Fibroblast of the conjunctiva (primary cell): ENCODE measurements at regions not wholly inside any gene's neighbourhood (a gene's known extent, or its start where the extent isn't known, plus 50 kb on each side); places are given as distances from the start of the nearest gene placed in this dataset.

Experiments used
- DNase-seq: peaks from one replicate; pipeline ENCODE4 v3.0.0-alpha.2; 2010; ENCODE audit warnings: low read depth

DNA sequence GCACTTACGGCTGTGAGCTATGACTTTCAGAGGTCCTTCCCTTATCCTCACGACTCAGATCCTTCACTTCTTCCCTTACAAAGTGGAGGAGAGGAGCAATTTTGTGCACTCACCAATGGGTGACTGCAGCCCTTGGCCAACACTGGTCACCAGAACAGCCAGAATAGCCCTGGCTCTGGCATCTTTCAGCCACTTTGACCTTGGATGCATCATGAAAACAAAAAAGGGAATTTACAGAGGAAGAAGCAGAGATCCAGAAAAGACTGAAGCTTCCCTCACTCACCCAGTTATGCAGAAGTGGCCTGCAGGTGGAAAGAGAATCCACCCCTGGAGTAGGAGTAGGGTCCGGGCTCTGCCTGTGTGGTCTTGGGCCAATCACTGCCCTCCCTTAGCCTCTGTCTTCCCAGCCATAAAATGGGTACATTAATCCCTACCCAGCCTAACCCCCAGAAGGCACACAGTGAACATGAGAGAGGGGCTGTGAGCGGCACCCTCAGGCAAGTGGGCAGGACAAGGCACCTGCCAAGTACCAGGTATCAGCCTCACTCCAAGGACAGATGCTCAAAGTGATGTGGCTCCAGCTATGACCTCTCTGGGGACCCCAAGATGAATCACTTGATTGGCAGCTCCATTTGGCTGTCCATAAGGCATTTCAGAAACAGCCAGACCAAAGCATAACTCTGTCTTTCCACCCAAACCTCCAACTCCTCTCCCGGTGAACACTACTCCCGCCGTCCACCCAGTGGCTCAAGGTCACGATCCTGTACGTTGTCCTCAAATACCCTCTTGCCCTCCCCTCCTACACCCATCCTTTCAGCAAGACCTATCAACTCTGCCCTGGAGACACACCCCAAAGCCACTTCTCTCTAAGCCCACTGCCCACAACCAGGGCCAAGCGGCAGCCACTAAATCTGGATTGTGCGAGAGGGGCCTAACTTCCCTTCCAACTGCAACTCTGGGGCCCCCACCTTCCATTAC, 129.8 kb upstream of the ZMIZ1 start:
- DNase-seq = no peak

- no peak for DNase-seq
These were observed 126.7 kb upstream of the ZMIZ1 start for GRCh38 chr10:78942091-78942501.

DNA sequence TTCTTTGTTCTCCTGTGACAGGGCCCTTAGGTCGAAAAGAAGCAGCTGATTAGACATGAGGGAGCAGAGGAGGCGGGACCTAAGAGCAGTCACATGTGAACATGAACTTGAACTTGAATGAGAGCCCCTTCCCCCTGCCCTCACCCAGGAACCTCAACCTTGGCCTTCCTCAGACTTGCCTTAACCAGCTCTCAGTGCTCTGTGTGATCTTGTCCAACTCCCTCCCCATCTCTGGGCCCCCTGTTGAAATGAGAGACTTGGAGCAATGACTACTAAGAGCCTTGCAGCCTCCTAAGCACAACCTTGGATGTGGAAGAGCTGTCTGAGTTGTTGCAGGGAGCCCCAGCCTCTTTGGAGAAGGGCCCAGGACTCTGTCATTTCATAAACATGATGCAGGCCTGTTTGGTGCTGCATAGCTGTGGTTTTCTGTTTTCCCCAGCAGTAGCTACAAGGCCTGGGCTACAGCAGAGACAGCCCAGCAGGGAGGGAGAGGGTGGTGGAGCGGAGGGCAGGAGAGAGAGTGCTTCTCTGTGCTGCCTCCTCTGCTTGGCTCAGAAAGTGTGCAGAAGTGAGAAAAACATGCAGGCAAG, 123.9 kb upstream of the ZMIZ1 start:
- peak; percentile 92 for DNase-seq

DNA sequence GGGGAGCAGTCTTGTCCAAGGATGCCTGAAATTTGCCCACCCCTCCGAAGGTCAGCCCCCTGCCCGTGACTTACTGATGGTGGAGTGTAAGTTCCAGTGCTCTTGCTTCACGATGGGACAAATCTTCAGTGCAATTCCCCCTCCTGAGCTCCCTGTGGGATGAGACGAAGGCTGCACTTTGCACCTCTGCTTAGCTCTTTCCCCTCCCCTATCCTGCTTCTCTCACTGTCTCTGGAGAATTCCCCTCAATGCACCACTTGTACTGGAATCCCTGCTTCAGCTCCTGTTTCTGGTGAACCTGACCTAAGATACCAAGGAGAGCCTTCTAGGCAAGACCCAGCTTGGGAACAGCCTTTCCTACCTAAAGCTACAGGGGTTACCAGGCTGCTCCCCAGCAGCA, 122.9 kb upstream of the ZMIZ1 start:
- no peak for DNase-seq

DNA sequence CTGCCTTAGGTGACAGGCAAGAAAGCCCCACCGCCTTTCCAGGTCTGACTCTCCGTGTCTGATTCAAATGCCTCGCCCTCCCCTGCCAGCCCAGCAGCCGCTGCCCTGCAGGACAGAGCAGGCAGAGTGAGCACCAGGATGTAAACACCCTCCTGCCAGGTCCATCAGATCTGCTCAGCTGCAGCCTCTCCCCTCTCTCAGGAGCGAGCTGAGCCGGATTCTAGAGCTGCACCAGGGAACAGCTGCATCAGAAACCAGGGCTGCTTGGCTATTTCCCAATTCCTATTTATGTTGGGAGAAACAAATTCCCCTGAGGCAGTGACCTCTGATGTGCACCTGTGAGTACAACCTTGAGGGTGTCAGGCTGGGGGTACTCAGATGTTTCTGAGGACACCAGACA, 121.5 kb upstream of the ZMIZ1 start:
- no peak for DNase-seq

DNA sequence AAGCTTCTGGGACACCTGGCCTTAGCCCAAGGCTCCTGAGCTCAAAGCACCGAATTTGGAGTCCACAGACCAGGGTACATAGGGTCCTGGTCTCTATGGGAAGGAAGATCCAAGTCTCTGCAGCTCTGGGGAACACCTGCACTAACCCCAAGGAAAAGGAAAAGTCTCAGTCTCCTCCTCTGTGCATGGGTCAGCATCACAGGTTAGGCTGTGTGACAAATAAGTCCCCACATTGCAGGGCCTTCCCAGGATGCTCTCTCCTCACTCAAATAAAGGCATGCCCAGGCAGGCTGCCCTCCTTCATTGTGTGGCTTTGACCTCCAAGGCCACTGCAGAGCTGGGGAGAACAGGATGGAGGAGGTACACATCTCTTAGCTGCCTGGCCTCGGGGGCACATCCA, 121.0 kb upstream of the ZMIZ1 start:
- DNase-seq = no peak

DNA sequence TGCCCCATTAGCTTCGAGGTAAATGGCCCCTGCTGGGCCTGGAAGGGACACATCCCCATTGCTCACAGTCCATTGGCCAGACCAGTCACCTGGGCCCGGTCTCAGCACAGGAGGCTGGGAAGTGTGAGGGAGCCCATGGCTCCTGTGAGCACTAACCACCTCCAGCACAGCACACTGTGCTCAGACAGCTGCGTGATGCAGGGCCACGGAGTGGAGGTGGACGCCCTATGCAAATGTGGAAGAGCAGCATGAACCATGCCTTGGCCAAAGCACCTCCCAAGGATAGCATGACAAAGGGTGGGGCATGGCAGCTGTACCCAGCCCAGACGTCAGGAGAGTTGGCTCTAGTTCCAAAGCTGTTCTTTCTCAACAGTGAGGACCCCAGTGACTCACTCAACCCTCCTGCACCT, 120.1 kb upstream of the ZMIZ1 start:
- DNase-seq = no peak

- no peak for DNase-seq
These were observed 117.8 kb upstream of the ZMIZ1 start for GRCh38 chr10:78950656-78951587.

DNA sequence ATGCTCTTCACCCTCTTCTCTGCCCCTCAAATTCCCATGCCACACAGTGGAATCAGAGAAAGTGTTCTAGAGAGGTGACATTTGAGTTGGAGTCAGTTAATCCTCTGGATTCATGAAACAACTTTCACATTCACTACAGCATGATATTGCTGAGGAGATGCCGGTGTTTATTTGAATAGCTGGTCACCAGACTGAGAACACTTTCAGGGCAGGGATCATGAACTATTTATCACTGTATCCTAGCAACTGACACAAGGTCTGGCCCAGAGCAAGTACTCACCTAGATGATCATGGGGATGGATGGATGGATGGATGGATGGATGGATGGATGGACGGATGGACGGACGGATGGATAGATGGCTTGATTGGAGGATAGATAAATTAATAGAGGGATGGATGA, 116.7 kb upstream of the ZMIZ1 start:
- DNase-seq = no peak

- DNase-seq = peak; percentile 26
These were observed 116.1 kb upstream of the ZMIZ1 start for GRCh38 chr10:78952686-78953085.

DNA sequence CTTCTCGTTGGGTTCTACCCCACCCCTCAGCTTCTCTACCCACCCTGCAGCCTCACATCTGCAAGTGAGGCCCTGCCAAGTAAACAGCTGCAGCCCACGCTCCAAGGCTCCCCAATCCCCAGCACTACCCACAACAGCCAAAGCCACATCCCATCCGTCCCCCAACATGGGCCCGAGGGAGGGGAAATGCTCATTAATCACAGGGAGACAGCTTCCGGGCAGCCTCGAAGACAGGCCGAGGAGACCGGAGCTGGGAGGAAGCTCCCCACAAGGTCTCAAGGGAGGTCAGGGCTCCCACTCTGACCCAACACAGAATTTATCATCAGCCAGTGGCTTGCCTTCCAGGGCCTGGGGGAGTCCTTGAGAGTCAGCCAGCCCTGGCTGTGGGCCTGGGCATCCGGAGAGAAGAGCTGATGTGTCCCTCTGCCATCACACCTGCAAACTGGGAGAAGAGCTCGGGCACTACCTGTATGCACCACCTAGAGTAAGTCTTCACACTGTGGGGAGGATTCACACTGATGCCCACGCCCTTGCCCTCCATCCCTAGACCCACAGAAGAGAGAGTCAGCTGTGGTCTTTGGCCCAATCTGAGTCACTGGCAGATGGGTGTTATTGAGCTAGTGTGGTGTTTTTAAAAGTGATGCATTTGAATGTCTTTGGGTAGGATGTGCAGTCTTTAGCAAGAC, 115.5 kb upstream of the ZMIZ1 start:
- no peak for DNase-seq

GRCh38 chr10:78953799-78954297, 114.9 kb upstream of the ZMIZ1 start:
- no peak for DNase-seq

GRCh38 chr10:78954689-78955088, 114.1 kb upstream of the ZMIZ1 start:
- DNase-seq = no peak

GRCh38 chr10:78955206-78955605, 113.6 kb upstream of the ZMIZ1 start:
- no peak for DNase-seq

GRCh38 chr10:78956391-78956790, 112.4 kb upstream of the ZMIZ1 start:
- no peak for DNase-seq

- no peak for DNase-seq
These were observed 111.2 kb upstream of the ZMIZ1 start for GRCh38 chr10:78957471-78958039.

DNA sequence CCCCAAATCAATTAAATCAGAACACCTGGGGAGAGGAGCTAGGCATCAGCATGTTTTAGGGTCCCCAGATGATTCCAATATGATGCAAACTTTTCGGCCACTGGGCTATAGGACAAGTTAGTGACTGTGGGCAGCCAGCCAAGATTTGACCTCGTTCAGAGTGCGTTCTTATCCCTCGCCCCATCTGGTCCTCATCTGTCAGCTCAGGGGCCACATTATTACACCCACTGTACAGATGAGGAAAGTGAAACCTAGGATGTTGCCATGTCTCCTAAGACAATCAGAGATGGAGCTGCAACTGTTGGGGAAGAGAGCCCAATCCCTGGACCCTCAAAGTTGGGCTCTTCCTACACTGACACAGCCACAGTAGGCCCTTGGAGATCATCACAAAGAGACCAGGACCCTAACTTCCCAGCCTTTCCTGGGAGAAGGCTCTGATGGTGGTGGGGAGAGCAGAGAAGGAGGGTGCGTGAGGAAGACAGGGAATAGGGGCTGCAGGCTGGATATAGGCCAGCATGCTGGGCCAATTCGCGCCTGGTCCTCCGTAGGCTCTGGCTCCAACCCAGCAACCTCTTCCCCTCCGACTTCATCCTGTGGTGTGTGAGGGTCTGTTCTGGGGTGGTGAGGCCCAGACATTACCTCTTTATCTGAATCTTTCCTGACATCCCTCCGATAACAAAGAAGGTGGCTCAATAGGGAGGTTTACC, 109.4 kb upstream of the ZMIZ1 start:
- DNase-seq = no peak

GRCh38 chr10:78959924-78960285, 108.9 kb upstream of the ZMIZ1 start:
- no peak for DNase-seq

DNA sequence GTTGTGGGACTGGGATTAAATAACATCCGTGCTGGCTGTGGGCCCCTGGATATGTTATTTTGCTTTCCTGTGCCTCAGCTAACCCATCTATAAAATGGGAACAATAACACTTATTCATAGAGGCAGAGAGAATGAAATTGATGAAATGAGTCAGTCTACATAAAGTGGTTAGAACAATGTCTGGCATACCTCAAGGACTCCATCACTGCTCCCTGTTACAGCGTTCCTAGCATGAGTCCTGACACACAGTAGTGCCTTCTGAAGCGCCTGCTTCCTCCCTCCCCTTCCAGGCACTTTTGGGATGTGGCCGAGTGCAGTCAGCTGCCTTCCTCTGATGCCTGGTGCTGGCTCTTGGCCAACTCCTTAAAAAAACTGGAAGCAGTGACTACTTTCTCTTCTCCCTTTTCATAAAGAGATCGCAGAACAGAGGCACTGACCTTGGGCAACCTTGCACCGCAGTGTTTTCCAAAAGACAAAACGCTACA, 108.4 kb upstream of the ZMIZ1 start:
- peak; percentile 60 for DNase-seq

DNA sequence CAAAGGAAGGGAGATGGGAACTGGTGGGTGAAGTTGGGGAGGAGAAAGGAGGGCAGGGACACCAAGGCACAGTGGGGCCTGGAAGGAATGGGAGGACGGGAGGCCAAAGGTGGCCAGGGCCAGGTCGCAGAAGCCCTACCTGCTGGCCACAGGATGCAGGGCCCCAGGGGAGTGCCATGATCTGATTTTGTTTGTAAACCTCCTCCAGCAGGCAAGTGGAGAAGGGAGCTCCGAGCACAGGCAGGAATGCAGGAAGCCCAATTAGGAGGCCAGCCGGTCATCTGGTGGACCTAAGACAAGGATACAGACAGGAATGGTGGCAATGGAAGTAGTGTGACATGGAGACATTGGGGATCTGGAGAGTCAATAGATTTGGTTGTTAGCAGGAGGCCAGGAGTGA, 107.0 kb upstream of the ZMIZ1 start:
- DNase-seq = no peak
